ENCODE measurements at regions not wholly inside any gene's neighbourhood (a gene's known extent, or its start where the extent isn't known, plus 50 kb on each side); places are given as distances from the start of the nearest gene placed in this dataset.

DNA sequence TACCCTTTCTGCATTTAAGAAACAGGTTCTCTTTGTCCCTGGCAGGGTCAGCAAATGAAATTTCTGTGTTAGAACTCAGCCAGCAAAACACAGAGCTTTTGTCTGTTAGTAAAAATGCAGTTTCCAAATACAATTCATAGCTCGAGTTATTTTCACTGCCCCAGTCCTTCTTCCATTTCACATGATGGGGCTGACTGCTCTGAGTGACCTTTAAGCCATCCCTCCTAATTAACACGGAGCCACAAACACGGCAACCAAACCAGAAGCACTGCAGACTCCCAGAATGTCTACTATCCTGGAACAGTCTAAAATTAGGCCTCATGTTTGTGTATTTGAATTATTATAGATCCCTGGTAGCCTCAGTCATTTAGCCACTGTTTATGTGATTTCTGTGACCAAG, 99.1 kb upstream of the RGS4 start:
- ChIA-PET POLR2A (ENCODE audit: partially characterized antibody) (no interaction called here), CTCF (ENCODE audit: partially characterized antibody) (no interaction called here)
- H2BK12ac ChIP-seq (ENCODE audit: low read depth, low read length): no peak overlapping the region
- WGBS, 2 experiments (ENCODE audit: extremely low coverage in 1 of 2, insufficient coverage in 1 of 2, insufficient read length in 1 of 2, insufficient replicate concordance in 2 of 2, low coverage in 1 of 2, low lambda C conversion rate in 2 of 2, missing lambda C conversion rate in 1 of 2): 88% methylated on average over 3 of the region's 3 CpGs; no CpG with 5 or more reads in 1 of the 2 experiments
- no peak overlapping the region for H2AK5ac ChIP-seq (ENCODE audit: low read depth, low read length)
- no peak overlapping the region for H3K14ac ChIP-seq (ENCODE audit: insufficient read length)
- no peak overlapping the region for H3K18ac ChIP-seq (ENCODE audit: extremely low read depth, low read length)
- H3K4me2 ChIP-seq (ENCODE audit: insufficient read depth in 1 of 2, low read depth in 2 of 2, low read length in 2 of 2): no peak overlapping the region
- no peak overlapping the region for H3K9ac ChIP-seq (replicated peaks in 1 of 4; ENCODE audit: extremely low read depth in 1 of 4, low read depth in 3 of 4, low read length in 3 of 4)
- no peak overlapping the region for H4K91ac ChIP-seq (replicated peaks; ENCODE audit: insufficient read length, low read length)
- H3K23ac ChIP-seq (ENCODE audit: insufficient read length): no peak overlapping the region
- TF ChIP-seq SP4 (IDR thresholded peaks at IDR 0.05; ENCODE audit: low read length): no peak
- TF ChIP-seq YY1 (IDR thresholded peaks at IDR 0.05; ENCODE audit: low read depth, low read length): no peak
- TF ChIP-seq, protein P1, sequence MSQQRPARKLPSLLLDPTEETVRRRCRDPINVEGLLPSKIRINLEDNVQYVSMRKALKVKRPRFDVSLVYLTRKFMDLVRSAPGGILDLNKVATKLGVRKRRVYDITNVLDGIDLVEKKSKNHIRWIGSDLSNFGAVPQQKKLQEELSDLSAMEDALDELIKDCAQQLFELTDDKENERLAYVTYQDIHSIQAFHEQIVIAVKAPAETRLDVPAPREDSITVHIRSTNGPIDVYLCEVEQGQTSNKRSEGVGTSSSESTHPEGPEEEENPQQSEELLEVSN (IDR thresholded peaks at IDR 0.05): no peak
- H3K9me3 ChIP-seq (ENCODE audit: insufficient read depth in 2 of 2, low read depth in 1 of 2, low read length in 1 of 2): no peaks in the 10 kb centered on the region
- H4K5ac ChIP-seq (ENCODE audit: insufficient read length, low read depth, low read length): no peak overlapping the region
- FAIRE-seq (no peak), DNase-seq (ENCODE audit: low read depth in 1 of 2, low spot score in 2 of 2) (no peak)
- H2BK20ac ChIP-seq (ENCODE audit: low read length): no peak overlapping the region
- H2BK5ac ChIP-seq (ENCODE audit: low read depth, low read length): no peak overlapping the region
- no peaks in the 10 kb centered on the region for H3K79me1 ChIP-seq (ENCODE audit: low read depth, low read length)
- H4K8ac ChIP-seq (ENCODE audit: extremely low read depth, insufficient read depth, low read length): no peak overlapping the region
- no peak overlapping the region for H2AFZ ChIP-seq (ENCODE audit: low read length)
- no peaks in the 10 kb centered on the region for H3K4me1 ChIP-seq (replicated peaks in 1 of 4; ENCODE audit: control insufficient read depth in 3 of 4, insufficient read depth in 4 of 4, low read length in 3 of 4)
- no peaks in the 10 kb centered on the region for H3K27me3 ChIP-seq (replicated peaks in 1 of 4; ENCODE audit: control insufficient read depth in 3 of 4, extremely low read depth in 1 of 4, insufficient read depth in 3 of 4, low read length in 3 of 4)
- H3K4me3 ChIP-seq (ENCODE audit: extremely low read depth in 1 of 4, insufficient read depth in 2 of 4, low read depth in 3 of 4, low read length in 4 of 4): no peak overlapping the region
- H2BK15ac ChIP-seq (ENCODE audit: low read length): no peak overlapping the region
- H4K20me1 ChIP-seq (replicated peaks in 1 of 2; ENCODE audit: control insufficient read depth in 1 of 2, insufficient read depth in 2 of 2, low read length in 2 of 2): no peaks in the 10 kb centered on the region
- no peak overlapping the region for H3K4ac ChIP-seq (replicated peaks; ENCODE audit: insufficient read length, low read depth, low read length)
- no peak overlapping the region for H3K27ac ChIP-seq (ENCODE audit: low read depth, low read length)
- H2BK120ac ChIP-seq (replicated peaks; ENCODE audit: low read depth, low read length): no peak overlapping the region
- H3K36me3 ChIP-seq (ENCODE audit: control insufficient read depth in 2 of 4, insufficient read depth in 4 of 4, low read length in 3 of 4): no peaks in the 10 kb centered on the region
- no peaks in the 10 kb centered on the region for H3K79me2 ChIP-seq (ENCODE audit: control insufficient read depth in 1 of 2, insufficient read depth in 2 of 2, low read length in 2 of 2)
- no peak overlapping the region for H3K56ac ChIP-seq (replicated peaks; ENCODE audit: insufficient read length, low read depth, low read length)
- no peaks in the 10 kb centered on the region for H3K23me2 ChIP-seq (ENCODE audit: low read depth, low read length)
